Right lobe of liver (tissue), 4 donors: ENCODE measurements at regions not wholly inside any gene's neighbourhood (a gene's known extent, or its start where the extent isn't known, plus 50 kb on each side); places are given as distances from the start of the nearest gene placed in this dataset.

Experiments used
- CTCF ChIP-seq, 4 donors: fragments of 200-600 bp in 3 of 4; fragments of 450-650 bp in 1 of 4; IDR thresholded peaks; one replicate each; pipeline versions ENCODE4 v1.5.1 to v1.8.0; 2016 to 2022; ENCODE audit warnings: antibody characterized with exemption in 4 of 4, mild to moderate bottlenecking in 2 of 4
- POLR2A ChIP-seq: fragments of 450-650 bp; IDR thresholded peaks from one replicate; pipeline ENCODE4 v1.6.1; 2017; ENCODE audit warnings: antibody characterized with exemption, mild to moderate bottlenecking
- donor health status: DM: no; HTN: no; CAD: no.
- donor health status: DM: no; HTN: no; CAD: no.
- donor health status: DM: no; HTN: yes; CAD: no.

DNA sequence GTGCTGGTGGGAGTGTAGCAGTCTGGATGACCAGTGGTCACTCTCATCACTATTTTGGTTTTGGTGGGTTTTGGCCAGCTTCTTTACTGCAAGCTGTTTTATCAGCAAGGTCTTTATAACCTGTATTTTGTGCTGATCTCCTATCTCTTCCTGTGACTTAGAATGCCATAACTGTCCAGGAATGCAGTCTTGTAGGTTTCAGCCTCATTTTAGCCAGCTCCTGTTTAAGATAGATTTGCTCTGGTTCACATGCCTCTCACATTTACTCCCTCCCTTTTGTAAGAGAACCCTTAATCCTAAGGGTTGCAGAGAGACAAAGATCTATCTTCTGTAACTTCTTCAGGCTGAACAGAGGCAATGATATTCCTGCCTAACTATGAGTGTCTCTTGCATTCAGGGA is 51.2 kb upstream of the INHBA start:
- TF ChIP-seq CTCF (IDR thresholded peaks at IDR 0.05) = no peak
- TF ChIP-seq POLR2A = no peak
